GM21526 (cell line): ENCODE measurements at regions not wholly inside any gene's neighbourhood (a gene's known extent, or its start where the extent isn't known, plus 50 kb on each side); places are given as distances from the start of the nearest gene placed in this dataset.

Source experiments
- ATAC-seq: cut with Tn5 transposase; IDR thresholded peaks from one replicate; pipeline ENCODE4 v1.9.1; 2021; ENCODE audit warnings: moderate library complexity; ENCODE audit not compliant: unreplicated experiment, low FRiP score

DNA sequence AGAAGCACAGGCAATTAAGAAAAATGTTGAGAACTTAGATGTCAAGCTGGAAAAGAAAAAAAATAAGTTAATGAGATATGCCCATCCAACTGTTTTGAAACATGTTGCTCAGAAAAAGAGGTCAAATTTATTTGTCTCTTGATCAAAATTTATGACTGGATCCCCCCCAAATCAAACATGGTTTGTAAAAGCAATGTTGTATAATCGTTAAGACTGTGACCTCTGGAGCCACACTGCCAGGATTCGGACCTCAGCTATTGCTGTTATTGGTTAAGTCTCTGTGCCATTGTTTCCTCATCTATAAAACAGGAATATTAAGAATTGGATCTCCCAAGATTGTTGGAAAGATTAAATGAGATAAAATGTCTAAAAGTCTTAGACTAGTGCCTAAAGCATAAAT lies 51.9 kb upstream of the LRRK2 start:
- ATAC-seq = no peak

DNA sequence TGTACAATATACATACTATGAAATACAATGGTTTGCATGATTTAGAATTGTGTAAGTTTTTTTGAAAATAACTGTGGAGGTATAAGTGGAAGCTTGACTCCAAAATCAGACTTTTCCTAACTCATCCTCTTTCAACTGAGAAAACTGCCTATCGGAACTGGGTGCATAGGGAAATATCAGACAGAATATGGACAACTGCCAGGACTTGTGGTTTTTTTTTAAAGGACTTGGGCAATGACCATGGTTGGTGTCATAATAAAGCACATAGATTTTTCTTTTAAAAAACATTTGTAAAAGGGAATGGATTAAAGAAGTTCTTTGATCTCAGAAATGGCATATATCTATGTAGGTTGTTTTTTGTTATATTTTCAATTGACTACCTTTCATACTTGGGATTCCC lies 53.3 kb upstream of the LRRK2 start:
- no peak for ATAC-seq

GRCh38 chr12:40171066-40171465 lies 53.7 kb upstream of the LRRK2 start:
- no peak for ATAC-seq

DNA sequence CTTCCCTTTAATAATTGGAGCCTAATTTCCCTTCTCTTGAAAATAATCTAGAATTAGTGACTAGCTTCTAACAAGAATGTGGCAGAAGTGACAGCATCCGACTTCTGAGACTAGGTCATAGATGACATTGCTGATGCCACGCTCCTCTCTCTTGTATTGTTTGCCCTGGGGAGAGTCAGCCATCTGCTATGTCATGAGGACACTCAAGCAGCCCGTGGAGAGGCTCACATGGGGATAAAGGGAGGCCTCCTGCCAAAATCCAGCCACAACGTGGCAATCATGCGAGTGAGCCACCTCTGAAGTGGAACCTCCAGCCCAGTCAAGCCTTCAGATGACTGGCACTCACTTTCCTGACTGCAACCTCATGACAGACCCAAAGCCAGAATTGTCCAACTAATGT lies 54.2 kb upstream of the LRRK2 start:
- no peak for ATAC-seq

GRCh38 chr12:40168868-40169267 lies 55.9 kb upstream of the LRRK2 start:
- peak; percentile 95 for ATAC-seq

- ATAC-seq = peak; percentile 26
Observed at GRCh38 chr12:40168419-40168818, 56.4 kb upstream of the LRRK2 start.

- peak; percentile 59 for ATAC-seq
Observed at GRCh38 chr12:40168001-40168400, 56.8 kb upstream of the LRRK2 start.

DNA sequence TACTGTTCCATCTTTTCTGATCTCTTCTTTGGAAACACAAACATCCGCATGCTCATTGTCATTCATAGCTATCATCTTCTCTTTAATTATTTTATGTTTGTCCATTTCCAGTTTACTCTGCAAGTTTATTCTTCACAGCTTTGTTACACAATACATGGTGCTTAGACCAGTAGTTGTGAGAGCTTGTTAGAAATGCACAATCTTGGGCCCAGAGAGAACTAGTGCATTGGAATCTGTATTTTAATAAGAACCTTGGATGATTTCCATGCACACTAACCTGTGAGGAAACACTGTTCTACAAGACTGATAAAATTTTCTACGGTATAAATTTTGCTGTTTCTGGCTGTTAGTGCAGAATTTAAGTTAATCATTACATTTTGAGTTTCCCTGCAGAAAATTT lies 59.3 kb upstream of the SLC2A13 start:
- no peak for ATAC-seq

DNA sequence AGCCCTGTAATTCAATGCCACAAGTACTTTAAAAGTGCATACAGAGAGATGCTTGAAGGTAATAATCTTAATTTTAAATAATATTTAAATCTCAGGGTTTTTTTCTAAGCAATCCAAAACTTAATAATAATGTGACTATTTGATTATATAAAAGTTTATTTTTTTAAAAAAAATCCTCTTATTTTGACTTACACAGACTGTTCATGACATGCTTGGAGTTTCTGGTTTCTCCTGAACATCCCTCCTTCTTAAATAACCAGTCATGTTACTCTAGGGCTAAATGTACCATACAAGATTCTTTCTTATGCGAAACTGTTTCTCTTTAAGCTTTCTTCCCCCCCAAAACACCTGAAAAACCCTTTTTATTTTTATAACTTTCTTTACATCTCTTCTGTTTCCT lies 58.2 kb upstream of the SLC2A13 start:
- ATAC-seq = no peak

GRCh38 chr12:40162033-40162432 lies 56.2 kb upstream of the SLC2A13 start:
- no peak for ATAC-seq

- ATAC-seq = no peak
Observed at GRCh38 chr12:40158592-40159111, 52.8 kb upstream of the SLC2A13 start.

GRCh38 chr12:40157336-40157735 lies 51.5 kb upstream of the SLC2A13 start:
- no peak for ATAC-seq

DNA sequence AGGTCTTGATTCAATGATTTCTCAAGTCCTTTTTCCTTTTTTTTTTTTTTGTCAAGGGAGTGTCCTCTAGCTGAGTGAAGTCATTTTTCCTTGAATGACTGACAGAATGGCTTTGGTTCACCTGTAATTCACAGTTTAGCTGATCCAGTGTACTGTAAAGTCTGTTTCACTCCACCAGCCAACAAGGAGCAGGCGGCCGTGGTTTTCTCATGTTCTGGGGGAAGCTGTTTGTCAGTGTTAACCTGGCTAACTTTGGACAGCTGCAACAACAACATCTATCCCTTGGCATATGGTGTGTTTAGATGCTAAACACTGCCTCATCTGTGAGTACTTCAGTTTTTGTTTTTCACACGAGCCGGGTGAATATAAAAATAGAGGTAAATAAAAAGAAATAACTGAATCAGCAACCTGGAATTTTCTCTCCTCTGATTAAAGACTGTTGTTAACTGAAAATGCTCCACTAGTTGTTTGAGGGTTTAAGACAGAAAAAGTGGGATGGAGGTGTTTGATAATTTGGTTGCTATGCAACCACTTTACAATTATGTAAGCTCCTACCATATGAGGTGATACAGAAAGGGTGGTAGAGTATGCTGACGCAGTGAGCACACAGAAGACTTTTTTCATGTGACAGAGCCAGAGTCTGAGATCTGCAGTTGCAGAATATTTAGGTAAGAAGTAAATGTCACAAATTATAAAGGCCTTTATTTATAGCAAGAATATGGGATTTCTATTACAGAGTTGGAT lies 50.3 kb upstream of the SLC2A13 start:
- ATAC-seq = no peak
